NCI-H2107 treated with DMSO at 0.1 percent for 48 hours (cell line): ENCODE measurements at regions not wholly inside any gene's neighbourhood (a gene's known extent, or its start where the extent isn't known, plus 50 kb on each side); places are given as distances from the start of the nearest gene placed in this dataset.
A peak's percentile ranks its signal among the peaks of the same experiment; 100 is the strongest.

Source experiments
- DNase-seq: peaks from one replicate; lab custom pipeline; 2025; ENCODE audit not compliant: unreplicated experiment; lab: John Stamatoyannopoulos, UW

DNA sequence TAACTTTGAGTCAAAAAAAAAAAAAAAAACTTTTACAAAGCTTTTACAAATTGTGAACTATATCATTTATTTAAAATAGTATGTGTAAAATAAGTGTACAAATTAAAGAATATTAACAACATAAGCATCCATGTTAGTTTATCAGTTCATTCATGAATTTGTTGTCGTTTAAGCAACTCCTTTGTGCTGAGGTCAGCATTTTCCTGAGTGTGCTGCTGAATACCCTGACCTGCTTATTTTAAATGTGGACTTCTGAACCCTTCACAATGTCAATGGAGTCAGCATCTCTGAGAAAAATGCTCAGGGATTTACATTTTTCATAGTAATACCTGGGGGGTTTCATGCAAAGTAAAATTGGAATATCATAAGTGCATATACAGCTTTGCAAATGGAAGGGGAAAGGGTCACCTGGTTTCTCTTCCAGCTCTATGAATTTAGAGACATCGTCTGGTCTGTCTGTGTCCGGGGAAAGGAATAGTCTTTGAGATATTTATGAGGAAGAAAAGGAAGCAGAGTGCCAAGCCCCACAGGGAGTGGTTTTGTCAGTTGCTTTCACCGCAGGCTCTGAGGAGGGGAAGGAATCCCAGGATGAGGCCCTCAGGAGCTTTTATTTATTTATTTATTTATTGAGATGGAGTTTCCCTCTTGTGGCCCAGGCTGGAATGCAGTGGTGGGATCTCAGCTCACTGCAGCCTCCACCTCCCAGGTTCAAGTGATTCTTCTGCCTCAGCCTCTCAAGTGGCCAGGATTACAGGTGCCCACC is 125.5 kb upstream of the SVIL start:
- no peak for DNase-seq

GRCh38 chr10:29757551-29758297 is 123.0 kb upstream of the SVIL start:
- no peak for DNase-seq

- DNase-seq: no peak
Measured at GRCh38 chr10:29756451-29756850, 121.7 kb upstream of the SVIL start.

GRCh38 chr10:29753283-29753682 is 118.5 kb upstream of the SVIL start:
- DNase-seq: no peak

DNA sequence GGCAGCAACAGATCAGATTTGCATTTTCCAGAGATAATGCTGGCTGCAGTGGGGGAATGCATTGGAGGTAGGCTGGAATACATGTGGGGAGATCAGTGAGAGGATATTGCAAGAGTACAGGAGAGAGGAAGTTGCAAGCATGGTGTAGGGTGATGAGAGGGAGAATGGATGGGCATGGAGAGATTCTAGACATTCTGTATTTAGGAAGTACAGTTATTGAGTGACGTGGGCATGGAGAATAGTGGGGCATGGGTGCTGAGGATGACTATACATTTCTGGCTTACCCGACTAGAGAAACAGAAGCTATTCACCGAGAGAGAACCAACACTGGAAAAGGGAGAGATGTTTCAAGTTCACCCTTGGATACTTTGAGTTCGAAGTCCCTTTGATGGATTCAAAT is 116.9 kb upstream of the SVIL start:
- DNase-seq: no peak

DNA sequence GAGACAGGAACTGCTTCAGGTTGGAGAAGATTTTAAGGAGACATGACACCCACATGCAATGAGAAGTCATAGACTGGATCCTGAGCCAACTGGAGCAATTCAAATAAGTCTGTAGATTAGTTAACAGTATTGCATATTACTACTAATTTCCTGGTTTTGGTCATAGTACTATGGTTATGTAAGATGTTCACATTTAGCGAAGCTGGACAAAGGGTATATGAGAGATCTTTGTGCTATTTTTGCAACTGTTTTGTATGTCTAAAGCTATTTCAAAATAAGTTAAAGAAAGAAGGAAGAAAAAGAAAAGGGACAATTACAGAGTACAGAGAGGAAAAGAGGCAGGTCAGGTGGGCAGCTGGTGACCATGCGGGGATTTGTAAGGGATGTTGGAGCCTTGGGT is 116.5 kb upstream of the SVIL start:
- no peak for DNase-seq

DNA sequence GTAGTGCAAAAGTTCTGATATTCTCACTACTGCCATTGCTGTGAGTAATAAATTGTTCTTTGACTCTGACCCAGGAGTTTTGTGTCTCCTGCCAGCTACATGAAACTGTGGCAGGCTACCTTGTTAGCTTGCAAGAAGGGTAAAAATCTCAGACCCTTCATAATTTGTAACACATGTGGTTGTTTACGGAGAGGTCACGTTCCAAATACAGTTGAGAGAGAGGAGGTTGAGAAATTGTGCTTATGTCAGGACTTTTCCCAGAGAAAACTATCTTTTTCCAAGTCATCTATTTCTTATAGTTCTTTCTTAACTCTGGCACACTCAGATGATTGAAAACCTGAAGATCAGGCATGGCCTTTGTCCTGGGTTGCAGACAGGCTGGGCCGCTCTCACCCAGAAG is 114.4 kb upstream of the SVIL start:
- no peak for DNase-seq

- no peak for DNase-seq
Measured at GRCh38 chr10:29748109-29748650, 113.4 kb upstream of the SVIL start.

DNA sequence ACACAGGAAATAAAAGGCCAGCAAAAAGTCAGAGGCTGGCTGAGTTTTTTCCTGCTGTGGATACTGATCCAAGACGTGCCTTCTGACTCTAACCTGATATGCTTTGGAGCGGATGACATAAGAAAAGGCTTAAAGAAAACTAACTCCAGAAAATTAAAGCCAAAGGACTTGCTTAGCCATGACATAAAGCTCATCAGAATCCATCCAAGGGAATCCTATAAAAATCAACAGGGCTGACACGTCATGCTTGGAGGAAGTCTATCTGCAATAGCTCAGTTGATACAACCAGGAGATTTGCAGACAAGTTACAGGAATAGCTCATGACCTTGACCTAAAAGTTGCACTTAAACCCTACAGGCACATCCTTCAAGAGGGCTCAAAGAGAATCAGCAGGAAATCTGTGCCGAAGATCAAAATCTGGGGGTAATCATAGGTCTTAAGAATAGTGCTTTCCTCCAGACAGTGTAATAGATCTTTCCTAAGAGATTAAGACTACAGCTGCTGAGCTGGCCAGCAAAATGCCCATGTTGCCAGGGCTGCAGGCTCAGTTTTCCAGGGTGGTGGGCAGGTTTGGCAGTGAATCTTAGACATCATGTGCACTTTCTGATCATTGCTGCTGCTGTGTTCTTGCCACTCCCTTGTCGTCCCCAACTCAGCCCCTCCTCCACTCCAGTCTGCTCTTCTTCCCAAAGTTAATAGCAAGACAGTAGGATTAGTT is 111.5 kb upstream of the SVIL start:
- no peak for DNase-seq

GRCh38 chr10:29740981-29741545 is 106.3 kb upstream of the SVIL start:
- DNase-seq: no peak

GRCh38 chr10:29738341-29738740 is 103.6 kb upstream of the SVIL start:
- no peak for DNase-seq

DNA sequence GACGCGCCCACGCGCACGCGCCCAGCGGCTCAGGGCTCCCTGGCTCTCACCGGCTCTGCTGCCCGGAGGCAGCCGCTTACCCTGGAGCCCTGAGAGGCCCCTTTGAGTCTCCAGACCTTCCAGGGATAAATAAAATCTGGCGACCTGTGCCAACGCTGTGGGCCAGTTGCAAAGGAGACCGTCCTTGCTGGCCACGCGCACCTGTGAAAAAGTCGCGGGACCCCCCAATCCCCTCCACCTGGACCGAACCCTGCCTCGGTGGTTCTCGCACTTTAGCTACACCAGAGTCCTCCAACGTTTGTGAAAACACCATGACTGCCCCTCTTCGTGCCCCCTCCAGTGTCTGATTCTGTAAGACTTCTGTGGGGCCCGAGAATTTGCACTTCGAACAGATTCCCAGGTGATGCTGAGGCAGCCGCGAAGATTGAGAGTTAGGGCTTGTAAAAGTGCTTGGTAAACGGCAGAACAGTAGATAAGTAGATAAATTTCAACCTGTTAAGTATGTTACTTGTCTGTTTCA is 102.4 kb upstream of the SVIL start:
- DNase-seq: no peak

DNA sequence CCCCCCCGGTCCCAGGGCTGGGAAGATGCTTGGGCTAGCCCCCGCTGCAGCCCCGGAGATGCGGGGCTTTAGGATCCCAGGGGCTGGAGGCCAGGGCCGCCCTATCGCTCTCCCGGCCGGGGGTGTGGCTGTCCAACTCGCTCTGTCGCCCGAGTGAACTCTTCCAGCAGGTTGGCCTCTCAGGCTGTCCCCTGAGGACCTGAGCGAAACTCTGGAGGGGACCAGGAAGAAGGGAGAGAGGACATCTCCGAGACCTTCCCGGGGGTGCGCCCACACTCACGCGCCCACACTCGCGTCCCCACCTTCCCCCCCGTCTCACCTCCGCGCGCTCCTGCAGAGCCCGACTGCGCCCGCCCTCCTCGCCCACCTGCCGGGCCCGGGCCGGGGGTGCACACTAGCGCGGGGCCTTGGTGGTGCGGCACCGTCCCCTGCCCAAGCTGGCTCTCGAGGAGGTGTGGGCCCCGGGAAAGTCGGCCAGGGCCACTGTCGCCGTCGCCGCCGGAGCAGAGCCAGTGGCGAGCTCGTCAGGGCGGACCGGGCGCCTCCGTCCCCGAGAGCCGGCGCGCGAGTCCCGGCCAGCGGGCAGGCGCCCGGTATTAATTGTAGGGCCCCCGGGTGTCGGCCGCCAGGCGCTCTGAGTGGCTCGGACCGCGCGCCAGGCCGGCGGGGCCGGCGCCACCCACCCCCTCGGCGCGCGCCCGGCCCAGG is 101.7 kb upstream of the SVIL start:
- no peak for DNase-seq

DNA sequence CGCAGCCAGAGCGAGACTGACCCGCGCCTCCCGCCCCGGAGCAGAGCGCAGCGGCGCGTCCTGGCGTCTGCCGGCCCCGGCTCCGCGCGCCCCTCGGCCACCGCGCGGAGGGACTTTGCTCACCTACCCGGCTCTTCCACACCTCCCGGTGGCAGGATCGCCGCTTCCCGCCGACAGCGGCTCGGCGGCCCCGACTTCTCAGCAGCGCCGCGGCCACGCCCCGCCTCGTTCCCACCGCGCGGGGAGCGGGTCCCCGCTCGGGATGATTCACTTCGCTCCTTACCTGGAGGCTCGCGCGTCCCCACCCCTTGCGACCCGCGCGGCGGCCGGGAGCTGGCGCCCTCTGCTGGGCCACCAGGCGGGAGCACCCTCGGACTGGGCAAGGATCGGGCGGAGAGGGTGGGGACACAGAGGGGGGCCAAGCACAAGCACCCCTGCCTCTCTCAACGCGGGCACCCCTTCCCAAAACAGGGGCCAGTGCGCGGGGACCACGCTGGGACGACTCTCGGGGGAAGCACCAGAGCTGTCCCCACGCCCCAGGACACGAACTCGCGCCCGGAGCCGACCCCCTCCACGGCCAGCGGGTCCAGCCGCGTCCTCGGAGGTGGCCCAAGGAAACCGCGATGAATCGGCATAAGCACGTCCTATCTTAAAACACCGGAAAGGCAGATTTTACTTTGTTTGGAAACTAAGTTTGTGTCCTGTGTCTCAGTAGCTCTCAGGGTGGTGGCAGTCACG is 101.0 kb upstream of the SVIL start:
- DNase-seq: peak; percentile 11

GRCh38 chr10:29734962-29735627 is 100.3 kb upstream of the SVIL start:
- DNase-seq: no peak

GRCh38 chr10:29734640-29734961 is 99.8 kb upstream of the SVIL start:
- no peak for DNase-seq

GRCh38 chr10:29733323-29733722 is 98.6 kb upstream of the SVIL start:
- no peak for DNase-seq

- no peak for DNase-seq
Measured at GRCh38 chr10:29732918-29733317, 98.1 kb upstream of the SVIL start.

- DNase-seq: no peak
Measured at GRCh38 chr10:29731760-29732159, 97.0 kb upstream of the SVIL start.
